T-cell (primary cell): ENCODE measurements at regions not wholly inside any gene's neighbourhood (a gene's known extent, or its start where the extent isn't known, plus 50 kb on each side); places are given as distances from the start of the nearest gene placed in this dataset.

Experiments
- ATAC-seq, 4 experiments: fragments of 200-7000 bp in 3 of 4; fragments of 150-1000 bp in 1 of 4; cut with Tn5 transposase; replicated peaks in 1 of 4; 1 replicate in 3 of 4; 2 replicates in 1 of 4; pipeline ENCODE4 v1.10.0; 2021; ENCODE audit warnings: moderate library complexity in 3 of 4, mild to moderate bottlenecking in 2 of 4, moderate number of reproducible peaks in 1 of 4
- CTCF ChIA-PET, 2 donors: fragments of 300-600 bp; sonication (Branson Sonifier 250); formaldehyde crosslinking; loops; one replicate each; lab custom pipeline; 2022; ENCODE audit warnings: antibody characterized with exemption in 2 of 2; lab: Charles Lee
- POLR2A ChIA-PET, 2 donors: fragments of 300-600 bp; sonication (Branson Sonifier 250); formaldehyde crosslinking; loops; one replicate each; lab custom pipeline; 2022; ENCODE audit warnings: antibody characterized with exemption in 2 of 2; lab: Charles Lee
- DNase-seq, 35 experiments: peaks; one replicate each; pipeline versions ENCODE4 v3.0.0 to v3.0.0-alpha.2; 2013 to 2023
- H3K27ac ChIP-seq: one replicate; pipeline ENCODE4 v1.5.1; 2013; ENCODE audit warnings: low read length
- H3K27me3 ChIP-seq, 2 experiments: replicated peaks in 1 of 2; 1 replicate in 1 of 2; 2 replicates in 1 of 2; pipeline versions ENCODE4 v1.6.1 to v1.7.0; 2013; ENCODE audit warnings: low read length in 1 of 2, mixed read lengths in 1 of 2; ENCODE audit not compliant: control insufficient read depth in 2 of 2, insufficient read depth in 2 of 2; ENCODE audit errors: extremely low read depth in 1 of 2
- H3K36me3 ChIP-seq, 2 donors: 1 replicate in 1 of 2; 2 replicates in 1 of 2; pipeline versions ENCODE4 v1.6.1 to v1.7.0; 2013; ENCODE audit warnings: low read length in 1 of 2; ENCODE audit not compliant: control insufficient read depth in 2 of 2, insufficient read depth in 1 of 2; ENCODE audit errors: extremely low read depth in 1 of 2
- H3K4me1 ChIP-seq, 2 experiments: 1 replicate in 1 of 2; 2 replicates in 1 of 2; pipeline versions ENCODE4 v1.6.1 to v1.7.0; 2013; ENCODE audit warnings: low read length in 2 of 2, mixed read lengths in 1 of 2; ENCODE audit not compliant: insufficient read depth in 2 of 2, control insufficient read depth in 1 of 2; ENCODE audit errors: extremely low read depth in 1 of 2
- H3K4me3 ChIP-seq, 2 donors: 1 replicate in 1 of 2; 2 replicates in 1 of 2; pipeline versions ENCODE4 v1.5.1 to v1.7.0; 2013; ENCODE audit warnings: mild to moderate bottlenecking in 2 of 2, low read length in 1 of 2, moderate library complexity in 1 of 2; ENCODE audit not compliant: control insufficient read depth in 1 of 2; ENCODE audit errors: extremely low read depth in 1 of 2
- H3K9me3 ChIP-seq: 2 replicates; pipeline ENCODE4 v1.7.0; 2013
- H3K27ac Mint-ChIP-seq, 2 donors: one replicate each; pipeline ENCODE4 v1.8.0; 2020 to 2021; ENCODE audit warnings: mild to moderate bottlenecking in 2 of 2, mixed read lengths in 2 of 2
- H3K27me3 Mint-ChIP-seq, 2 donors: one replicate each; pipeline ENCODE4 v1.8.0; 2021 to 2022; ENCODE audit warnings: mixed read lengths in 2 of 2
- H3K36me3 Mint-ChIP-seq: one replicate; pipeline ENCODE4 v1.8.0; 2021; ENCODE audit warnings: mixed read lengths
- H3K4me1 Mint-ChIP-seq, 3 donors: one replicate each; pipeline ENCODE4 v1.8.0; 2020 to 2022; ENCODE audit warnings: mixed read lengths in 3 of 3, mild to moderate bottlenecking in 1 of 3
- H3K4me3 Mint-ChIP-seq, 3 donors: one replicate each; pipeline ENCODE4 v1.8.0; 2020 to 2022; ENCODE audit warnings: mild to moderate bottlenecking in 3 of 3, mixed read lengths in 3 of 3, moderate library complexity in 3 of 3
- H3K9me3 Mint-ChIP-seq, 3 donors: one replicate each; pipeline ENCODE4 v1.8.0; 2020 to 2022; ENCODE audit warnings: mixed read lengths in 3 of 3
- WGBS: methylation state at CpG from one replicate; pipeline ENCODE4 v1.1.5; 2013; ENCODE audit warnings: missing lambda C conversion rate; ENCODE audit not compliant: insufficient coverage; 5-methylcytosine and 5-hydroxymethylcytosine counted together

GRCh38 chr3:154584041-154584440 is 154.1 kb upstream of the GPR149 start:
- ChIA-PET POLR2A (no interaction called here), CTCF (no interaction called here)
- no peak for DNase-seq
- peaks cover 0 to 14% (median 0%) of the 10 kb centered on the region in 3 donors for H3K9me3 Mint-ChIP-seq
- H3K4me3 Mint-ChIP-seq = no peak overlapping the region
- H3K27ac Mint-ChIP-seq = no peak overlapping the region
- Histone ChIP-seq H3K36me3 (no peaks in the 10 kb centered on the region), H3K4me3 (no peak overlapping the region), H3K27me3 (no peaks in the 10 kb centered on the region), H3K4me1 (no peaks in the 10 kb centered on the region), H3K9me3 (no peaks in the 10 kb centered on the region), H3K27ac (no peak overlapping the region)
- no peak for ATAC-seq
- H3K36me3 Mint-ChIP-seq = no peaks in the 10 kb centered on the region
- no peaks in the 10 kb centered on the region for H3K4me1 Mint-ChIP-seq
- no peaks in the 10 kb centered on the region for H3K27me3 Mint-ChIP-seq
- WGBS = no CpG with 5 or more reads among the region's 4 CpGs

- WGBS = no CpG with 5 or more reads among the region's 4 CpGs
- Mint-ChIP-seq H3K36me3 (no peaks in the 10 kb centered on the region), H3K4me1 (no peaks in the 10 kb centered on the region), H3K27me3 (no peaks in the 10 kb centered on the region), H3K4me3 (no peak overlapping the region), H3K9me3 (peaks cover 0 to 21% (median 0%) of the 10 kb centered on the region in 3 donors), H3K27ac (no peak overlapping the region)
- CTCF ChIA-PET = no interaction called here
- no peaks in the 10 kb centered on the region for H3K9me3 ChIP-seq
- no peaks in the 10 kb centered on the region for H3K4me1 ChIP-seq
- no peak for DNase-seq
- ATAC-seq = no peak
- H3K27me3 ChIP-seq = no peaks in the 10 kb centered on the region
- no peak overlapping the region for H3K4me3 ChIP-seq
- POLR2A ChIA-PET = no interaction called here
- no peak overlapping the region for H3K27ac ChIP-seq
- H3K36me3 ChIP-seq = no peaks in the 10 kb centered on the region
These were observed 153.2 kb upstream of the GPR149 start for GRCh38 chr3:154583086-154583634.

- Mint-ChIP-seq H3K27ac (no peak overlapping the region), H3K4me1 (no peaks in the 10 kb centered on the region), H3K9me3 (peaks cover 0 to 21% (median 0%) of the 10 kb centered on the region in 3 donors), H3K4me3 (no peak overlapping the region), H3K27me3 (no peaks in the 10 kb centered on the region), H3K36me3 (no peaks in the 10 kb centered on the region)
- DNase-seq = no peak
- Histone ChIP-seq H3K36me3 (no peaks in the 10 kb centered on the region), H3K4me3 (no peak overlapping the region), H3K4me1 (no peaks in the 10 kb centered on the region), H3K9me3 (no peaks in the 10 kb centered on the region), H3K27ac (no peak overlapping the region), H3K27me3 (no peaks in the 10 kb centered on the region)
- CTCF ChIA-PET = no interaction called here
- POLR2A ChIA-PET = no interaction called here
- no peak for ATAC-seq
These were observed 152.5 kb upstream of the GPR149 start for GRCh38 chr3:154582501-154582900.

GRCh38 chr3:154571553-154572226 is 141.7 kb upstream of the GPR149 start:
- no peaks in the 10 kb centered on the region for H3K36me3 ChIP-seq
- no CpG with 5 or more reads among the region's 4 CpGs for WGBS
- peaks cover 0 to 3% of the 10 kb centered on the region in 2 experiments for H3K27me3 ChIP-seq
- Mint-ChIP-seq H3K4me3 (no peak overlapping the region), H3K4me1 (no peaks in the 10 kb centered on the region), H3K27me3 (no peaks in the 10 kb centered on the region), H3K36me3 (no peaks in the 10 kb centered on the region), H3K9me3 (peaks cover 8 to 11% (median 10%) of the 10 kb centered on the region in 3 donors), H3K27ac (no peak overlapping the region)
- DNase-seq = no peak
- POLR2A ChIA-PET = no interaction called here
- H3K27ac ChIP-seq = no peak overlapping the region
- CTCF ChIA-PET = no interaction called here
- ATAC-seq = no peak
- H3K4me1 ChIP-seq = no peaks in the 10 kb centered on the region
- H3K9me3 ChIP-seq = no peaks in the 10 kb centered on the region
- H3K4me3 ChIP-seq = no peak overlapping the region

- H3K4me1 ChIP-seq = no peaks in the 10 kb centered on the region
- Mint-ChIP-seq H3K4me1 (no peaks in the 10 kb centered on the region), H3K4me3 (no peak overlapping the region), H3K36me3 (no peaks in the 10 kb centered on the region), H3K27me3 (no peaks in the 10 kb centered on the region), H3K9me3 (no peaks in the 10 kb centered on the region), H3K27ac (no peak overlapping the region)
- no peak overlapping the region for H3K27ac ChIP-seq
- POLR2A ChIA-PET = no interaction called here
- H3K4me3 ChIP-seq = no peak overlapping the region
- H3K36me3 ChIP-seq = no peaks in the 10 kb centered on the region
- DNase-seq (no peak), ATAC-seq (no peak)
- no peaks in the 10 kb centered on the region for H3K9me3 ChIP-seq
- 80% methylated on average over 1 of the region's 3 CpGs for WGBS
- no peaks in the 10 kb centered on the region for H3K27me3 ChIP-seq
- CTCF ChIA-PET = no interaction called here
These were observed 138.1 kb upstream of the GPR149 start for GRCh38 chr3:154568064-154568463.

GRCh38 chr3:154559623-154560022 is 129.6 kb upstream of the GPR149 start:
- H3K9me3 ChIP-seq = no peaks in the 10 kb centered on the region
- Mint-ChIP-seq H3K36me3 (no peaks in the 10 kb centered on the region), H3K4me1 (no peaks in the 10 kb centered on the region), H3K9me3 (no peaks in the 10 kb centered on the region), H3K27me3 (no peaks in the 10 kb centered on the region), H3K27ac (no peak overlapping the region), H3K4me3 (no peak overlapping the region)
- ChIA-PET CTCF (no interaction called here), POLR2A (no interaction called here)
- ATAC-seq (no peak), DNase-seq (no peak)
- H3K4me3 ChIP-seq = no peak overlapping the region
- H3K27me3 ChIP-seq = no peaks in the 10 kb centered on the region
- 70% methylated on average over 2 of the region's 2 CpGs for WGBS
- H3K36me3 ChIP-seq = no peaks in the 10 kb centered on the region
- H3K27ac ChIP-seq = no peak overlapping the region
- no peaks in the 10 kb centered on the region for H3K4me1 ChIP-seq

- WGBS = no CpG with 5 or more reads among the region's 1 CpG
- Mint-ChIP-seq H3K36me3 (no peaks in the 10 kb centered on the region), H3K27me3 (no peaks in the 10 kb centered on the region), H3K9me3 (no peaks in the 10 kb centered on the region), H3K4me3 (no peak overlapping the region), H3K4me1 (no peaks in the 10 kb centered on the region), H3K27ac (no peak overlapping the region)
- Histone ChIP-seq H3K27ac (no peak overlapping the region), H3K9me3 (no peaks in the 10 kb centered on the region), H3K4me3 (no peak overlapping the region), H3K36me3 (no peaks in the 10 kb centered on the region), H3K27me3 (no peaks in the 10 kb centered on the region), H3K4me1 (no peaks in the 10 kb centered on the region)
- ChIA-PET POLR2A (no interaction called here), CTCF (no interaction called here)
- ATAC-seq (no peak), DNase-seq (no peak)
These were observed 122.3 kb upstream of the GPR149 start for GRCh38 chr3:154552338-154552737.
